ENCODE measurements at regions not wholly inside any gene's neighbourhood (a gene's known extent, or its start where the extent isn't known, plus 50 kb on each side); places are given as distances from the start of the nearest gene placed in this dataset.
"Not testable (repeated sequence)": the region's sequence is repeated elsewhere in the genome, so short reads cannot be mapped to it uniquely, and the experiment has no call there.

DNA sequence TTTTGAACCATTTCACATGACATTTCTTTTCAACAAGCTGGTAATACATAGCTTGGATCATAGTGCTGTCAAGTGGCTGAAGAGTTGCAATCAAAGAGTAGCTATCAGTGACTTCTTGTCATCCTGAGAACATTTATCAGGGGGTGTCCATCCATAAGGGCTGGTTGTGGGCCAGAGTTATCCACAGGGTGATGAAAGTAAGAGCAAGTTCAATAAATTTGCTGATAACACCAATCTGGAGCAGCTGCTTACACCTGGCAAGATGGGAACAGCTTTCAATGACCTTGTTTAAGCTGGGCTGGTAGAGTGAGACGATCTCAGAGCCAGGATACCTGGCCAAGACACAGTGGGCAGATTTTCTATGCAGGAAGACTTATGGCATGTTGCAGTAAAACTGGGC is 96.3 kb upstream of the IMMP2L start:
- no peaks in the 10 kb centered on the region for H3K36me3 ChIP-seq (ENCODE audit: insufficient read depth, low read length)
- no peak for DNase-seq (ENCODE audit: low read depth, low spot score)
- no peak overlapping the region for H3K9ac ChIP-seq (ENCODE audit: insufficient read length)
- no peak overlapping the region for H3K27ac ChIP-seq
- no peaks in the 10 kb centered on the region for H3K9me3 ChIP-seq (ENCODE audit: low read depth, low read length)
- no peak overlapping the region for H3K4me3 ChIP-seq
- TF ChIP-seq FOXP2 (optimal IDR thresholded peaks at IDR 0.05; ENCODE audit: control extremely low read depth, extremely low read length, insufficient read depth): no peak
- TF ChIP-seq EZH2 (IDR thresholded peaks at IDR 0.05): no peak
- TF ChIP-seq POLR2AphosphoS5 (IDR thresholded peaks at IDR 0.05; ENCODE audit: borderline replicate concordance, low read depth, low read length): no peak

DNA sequence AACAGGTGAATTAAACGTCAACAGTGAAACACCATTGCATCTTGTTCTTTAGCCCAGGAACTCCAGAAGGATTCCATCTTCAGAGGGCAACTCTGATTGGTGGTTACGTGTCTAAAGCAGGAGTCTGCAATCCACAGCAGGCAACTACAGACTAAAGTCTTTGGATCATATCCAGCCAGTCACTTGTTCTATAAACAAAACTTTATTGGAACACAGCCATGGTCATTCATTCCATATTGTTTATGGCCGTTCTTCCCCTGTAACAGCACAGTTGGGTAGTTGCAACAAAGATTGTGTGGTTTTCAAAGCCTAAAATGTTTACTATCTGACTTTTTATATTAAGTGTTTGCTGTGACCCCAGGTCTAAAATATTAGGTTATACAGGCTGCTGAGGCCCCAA is 94.7 kb upstream of the IMMP2L start:
- DNase-seq (ENCODE audit: low read depth, low spot score): no peak
- H3K9me3 ChIP-seq (ENCODE audit: low read depth, low read length): no peaks in the 10 kb centered on the region
- no peak overlapping the region for H3K4me3 ChIP-seq
- H3K36me3 ChIP-seq (ENCODE audit: insufficient read depth, low read length): no peaks in the 10 kb centered on the region
- no peak overlapping the region for H3K27ac ChIP-seq
- H3K9ac ChIP-seq (ENCODE audit: insufficient read length): no peak overlapping the region
- TF ChIP-seq EZH2 (IDR thresholded peaks at IDR 0.05): no peak
- TF ChIP-seq FOXP2 (optimal IDR thresholded peaks at IDR 0.05; ENCODE audit: control extremely low read depth, extremely low read length, insufficient read depth): no peak
- no peak for TF ChIP-seq POLR2AphosphoS5 (IDR thresholded peaks at IDR 0.05; ENCODE audit: borderline replicate concordance, low read depth, low read length)

DNA sequence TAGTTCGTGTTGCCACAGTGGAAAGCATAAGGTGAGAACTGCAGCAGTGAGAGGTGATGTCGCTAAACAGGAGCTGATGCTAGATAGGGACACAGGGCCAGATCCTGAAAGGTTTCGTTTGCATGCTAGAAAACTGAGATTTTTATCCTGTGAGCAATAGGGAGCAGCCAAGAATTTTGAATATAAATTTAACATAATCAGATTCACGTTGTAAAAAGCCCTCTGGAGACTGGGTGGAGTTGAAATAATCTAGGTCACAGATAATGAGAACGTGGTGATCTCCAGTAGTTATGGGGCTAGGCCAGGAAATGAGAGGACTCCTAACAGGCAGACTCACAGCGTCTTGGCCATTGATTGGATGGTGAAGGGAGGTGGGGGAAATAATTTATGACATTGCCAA is 92.1 kb upstream of the IMMP2L start:
- Histone ChIP-seq H3K9me3 (ENCODE audit: low read depth, low read length) (no peaks in the 10 kb centered on the region), H3K36me3 (ENCODE audit: insufficient read depth, low read length) (no peaks in the 10 kb centered on the region), H3K4me3 (no peak overlapping the region), H3K9ac (ENCODE audit: insufficient read length) (no peak overlapping the region), H3K27ac (peak overlapping the region; percentile 1; the same call in 1 of the 2 replicates)
- peak; percentile 62 for DNase-seq (ENCODE audit: low read depth, low spot score)
- TF ChIP-seq EZH2 (IDR thresholded peaks at IDR 0.05) (no peak), FOXP2 (optimal IDR thresholded peaks at IDR 0.05; ENCODE audit: control extremely low read depth, extremely low read length, insufficient read depth) (no peak)

DNA sequence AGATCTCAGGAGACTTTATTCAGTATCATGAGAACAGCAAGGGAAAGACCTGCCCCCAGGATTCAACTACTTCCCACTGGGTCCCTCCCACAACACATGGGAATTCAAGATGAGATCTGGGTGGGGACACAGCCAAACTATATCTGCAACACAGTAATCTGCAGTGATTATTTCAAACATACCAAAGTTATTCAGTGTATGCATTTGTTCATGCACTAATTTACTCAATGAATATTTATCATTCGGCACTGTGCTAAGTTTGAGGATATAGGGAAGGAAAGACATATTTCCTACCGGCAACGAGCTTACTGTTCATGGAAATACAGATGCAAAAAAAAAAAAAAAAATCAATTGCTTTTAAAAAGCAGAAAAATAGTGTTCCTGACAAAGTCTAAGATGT is 91.6 kb upstream of the IMMP2L start:
- Histone ChIP-seq H3K9ac (ENCODE audit: insufficient read length) (no peak overlapping the region), H3K36me3 (ENCODE audit: insufficient read depth, low read length) (no peaks in the 10 kb centered on the region), H3K9me3 (ENCODE audit: low read depth, low read length) (no peaks in the 10 kb centered on the region), H3K27ac (peak overlapping the region; percentile 1; the same call in 1 of the 2 replicates), H3K4me3 (no peak overlapping the region)
- TF ChIP-seq POLR2AphosphoS5 (IDR thresholded peaks at IDR 0.05; ENCODE audit: borderline replicate concordance, low read depth, low read length) (no peak), FOXP2 (optimal IDR thresholded peaks at IDR 0.05; ENCODE audit: control extremely low read depth, extremely low read length, insufficient read depth) (no peak), EZH2 (IDR thresholded peaks at IDR 0.05) (no peak)
- no peak for DNase-seq (ENCODE audit: low read depth, low spot score)

DNA sequence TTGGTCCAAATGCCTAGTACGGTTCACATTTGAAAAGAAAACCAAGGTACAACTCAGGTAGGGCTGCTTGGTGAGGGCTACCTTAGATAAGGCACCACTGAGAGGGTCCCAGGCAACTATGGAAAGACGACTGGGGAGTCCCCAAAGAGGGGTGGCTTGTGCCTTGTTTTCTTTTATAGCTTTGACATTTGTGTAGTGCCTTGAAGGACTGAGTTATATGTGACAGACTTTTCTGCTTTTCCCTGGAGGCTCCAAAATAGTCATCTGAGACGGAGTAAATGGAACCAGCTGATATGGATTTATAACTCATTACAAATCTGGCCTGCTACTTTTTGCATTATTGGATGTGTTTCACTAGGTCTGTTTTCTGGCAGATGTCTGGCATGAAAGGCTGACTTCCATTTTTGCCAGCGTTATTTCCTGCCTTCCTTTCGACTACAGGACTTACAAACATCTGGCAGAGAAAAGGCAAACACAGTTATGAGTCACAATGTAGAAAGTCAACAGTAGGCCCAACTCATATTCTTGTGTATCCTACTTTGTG is 88.2 kb upstream of the IMMP2L start:
- no peak for TF ChIP-seq EZH2 (IDR thresholded peaks at IDR 0.05)
- no peak for TF ChIP-seq POLR2AphosphoS5 (IDR thresholded peaks at IDR 0.05; ENCODE audit: borderline replicate concordance, low read depth, low read length)
- no peak for TF ChIP-seq FOXP2 (optimal IDR thresholded peaks at IDR 0.05; ENCODE audit: control extremely low read depth, extremely low read length, insufficient read depth)
- Histone ChIP-seq H3K36me3 (ENCODE audit: insufficient read depth, low read length) (no peaks in the 10 kb centered on the region), H3K27ac (no peak overlapping the region), H3K9me3 (ENCODE audit: low read depth, low read length) (no peaks in the 10 kb centered on the region), H3K4me3 (no peak overlapping the region), H3K9ac (ENCODE audit: insufficient read length) (no peak overlapping the region)
- no peak for DNase-seq (ENCODE audit: low read depth, low spot score)

DNA sequence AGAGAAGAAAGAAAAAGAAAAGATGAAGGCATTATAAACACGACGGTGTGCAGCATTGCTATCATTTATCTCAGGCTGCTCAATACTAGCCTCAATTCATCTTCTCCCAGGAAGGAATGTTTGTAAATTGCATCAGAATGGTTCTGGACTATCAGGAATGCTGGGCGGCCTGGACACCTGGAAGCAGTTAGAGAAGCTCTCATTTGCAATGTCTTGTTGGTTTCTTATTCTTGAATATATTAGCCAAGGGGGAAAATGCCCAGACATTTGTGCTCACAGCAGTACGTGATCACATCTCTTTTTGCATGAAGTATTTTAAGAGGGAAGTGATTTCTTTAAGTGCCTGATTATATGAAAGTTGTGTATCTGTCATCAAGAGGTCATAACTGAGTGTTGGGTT is 85.6 kb upstream of the IMMP2L start:
- Histone ChIP-seq H3K9ac (ENCODE audit: insufficient read length) (no peak overlapping the region), H3K9me3 (ENCODE audit: low read depth, low read length) (no peaks in the 10 kb centered on the region), H3K4me3 (peak overlapping the region; percentile 39; the same call in 1 of the 2 replicates), H3K27ac (no peak overlapping the region), H3K36me3 (ENCODE audit: insufficient read depth, low read length) (no peaks in the 10 kb centered on the region)
- TF ChIP-seq FOXP2 (optimal IDR thresholded peaks at IDR 0.05; ENCODE audit: control extremely low read depth, extremely low read length, insufficient read depth) (no peak), EZH2 (IDR thresholded peaks at IDR 0.05) (no peak), POLR2AphosphoS5 (IDR thresholded peaks at IDR 0.05; ENCODE audit: borderline replicate concordance, low read depth, low read length) (no peak; the same call in 1 of the 2 replicates)
- peak; percentile 44 for DNase-seq (ENCODE audit: low read depth, low spot score)

DNA sequence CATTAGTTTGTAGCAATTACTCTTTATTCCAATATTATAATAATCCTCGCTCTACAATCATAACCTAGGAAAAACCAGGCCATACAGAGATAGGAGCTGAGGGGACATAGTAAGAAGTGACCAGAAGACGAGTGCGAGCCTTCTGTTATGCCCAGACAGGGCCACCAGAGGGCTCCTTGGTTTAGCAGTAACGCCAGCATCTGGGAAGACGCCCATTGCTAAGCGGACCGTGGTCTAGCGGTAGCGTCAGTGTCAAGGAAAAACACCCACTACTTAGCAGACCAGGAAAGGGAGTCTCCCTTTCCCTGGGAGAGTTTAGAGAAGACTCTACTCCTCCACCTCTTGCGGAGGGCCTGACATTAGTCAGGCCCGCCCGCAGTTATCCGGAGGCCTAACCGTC is 82.3 kb upstream of the IMMP2L start:
- not testable (repeated sequence) for H3K36me3 ChIP-seq (ENCODE audit: insufficient read depth, low read length); H3K9ac ChIP-seq (ENCODE audit: insufficient read length); DNase-seq (ENCODE audit: low read depth, low spot score); H3K4me3 ChIP-seq; H3K9me3 ChIP-seq (ENCODE audit: low read depth, low read length); H3K27ac ChIP-seq

DNA sequence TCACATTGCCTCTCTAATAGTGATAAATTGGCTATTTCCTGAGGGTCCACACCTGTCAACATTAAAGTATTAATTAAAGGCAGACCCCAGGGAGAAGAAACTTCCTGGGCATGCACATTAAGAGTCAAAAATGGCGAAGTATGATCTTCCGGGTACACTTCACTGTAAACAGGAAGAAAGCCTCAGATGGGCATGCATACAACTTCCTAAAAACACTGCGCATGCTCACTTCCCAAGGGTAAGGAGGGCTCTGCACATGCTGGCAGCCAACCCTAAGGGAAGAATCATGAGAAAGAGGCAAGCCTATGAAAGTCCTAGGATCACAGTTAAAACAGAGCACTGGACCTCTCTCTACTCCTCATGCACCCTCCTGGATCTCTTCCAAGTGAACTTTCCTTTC is 80.1 kb upstream of the IMMP2L start:
- Histone ChIP-seq H3K27ac (no peak overlapping the region), H3K9ac (ENCODE audit: insufficient read length) (no peak overlapping the region), H3K4me3 (no peak overlapping the region), H3K36me3 (ENCODE audit: insufficient read depth, low read length) (no peaks in the 10 kb centered on the region), H3K9me3 (ENCODE audit: low read depth, low read length) (no peaks in the 10 kb centered on the region)
- DNase-seq (ENCODE audit: low read depth, low spot score): no peak
- no peak for TF ChIP-seq POLR2AphosphoS5 (IDR thresholded peaks at IDR 0.05; ENCODE audit: borderline replicate concordance, low read depth, low read length)
- no peak for TF ChIP-seq FOXP2 (optimal IDR thresholded peaks at IDR 0.05; ENCODE audit: control extremely low read depth, extremely low read length, insufficient read depth)
- no peak for TF ChIP-seq EZH2 (IDR thresholded peaks at IDR 0.05)

DNA sequence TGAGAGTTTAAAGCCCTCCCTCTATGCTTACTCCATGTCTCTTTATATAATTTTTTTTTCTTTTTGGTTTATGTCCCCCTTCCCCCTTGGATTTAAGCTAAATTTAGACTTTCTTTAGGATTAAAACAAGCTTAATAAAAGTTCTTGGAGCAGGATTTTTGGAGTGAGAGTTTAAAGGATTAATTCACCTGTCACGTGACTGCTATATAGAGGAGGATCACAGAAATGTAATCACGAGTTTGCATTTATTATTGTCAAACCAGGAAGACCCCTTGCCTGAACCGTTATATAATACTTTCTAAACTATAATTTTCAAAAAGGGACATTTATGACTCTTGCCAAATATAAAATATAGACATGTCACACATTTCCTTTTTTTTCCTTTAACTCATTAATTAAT is 78.1 kb upstream of the IMMP2L start:
- Histone ChIP-seq H3K9me3 (ENCODE audit: low read depth, low read length) (no peaks in the 10 kb centered on the region), H3K4me3 (peak overlapping the region; percentile 54), H3K36me3 (ENCODE audit: insufficient read depth, low read length) (no peaks in the 10 kb centered on the region), H3K9ac (ENCODE audit: insufficient read length) (no peak overlapping the region), H3K27ac (peak overlapping the region; percentile 87)
- no peak for TF ChIP-seq FOXP2 (optimal IDR thresholded peaks at IDR 0.05; ENCODE audit: control extremely low read depth, extremely low read length, insufficient read depth)
- TF ChIP-seq EZH2 (IDR thresholded peaks at IDR 0.05): no peak
- TF ChIP-seq POLR2AphosphoS5 (IDR thresholded peaks at IDR 0.05; ENCODE audit: borderline replicate concordance, low read depth, low read length): no peak
- DNase-seq (ENCODE audit: low read depth, low spot score): no peak

All from SK-N-MC (cell line).